GM18907 (cell line): ENCODE measurements at regions not wholly inside any gene's neighbourhood (a gene's known extent, or its start where the extent isn't known, plus 50 kb on each side); places are given as distances from the start of the nearest gene placed in this dataset.

Experiments
- ATAC-seq: cut with Tn5 transposase; IDR thresholded peaks from one replicate; pipeline ENCODE4 v1.9.1; 2021; ENCODE audit warnings: mild to moderate bottlenecking, moderate library complexity; ENCODE audit not compliant: unreplicated experiment

GRCh38 chr1:185373813-185374529, 56.9 kb upstream of the IVNS1ABP start:
- ATAC-seq: no peak

GRCh38 chr1:185369786-185370185, 52.7 kb upstream of the IVNS1ABP start:
- ATAC-seq: no peak

GRCh38 chr1:185368913-185369491, 52.0 kb upstream of the IVNS1ABP start:
- no peak for ATAC-seq

GRCh38 chr1:185368313-185368855, 51.3 kb upstream of the IVNS1ABP start:
- ATAC-seq: no peak

- ATAC-seq: no peak
These were observed 50.2 kb upstream of the IVNS1ABP start for GRCh38 chr1:185367218-185367617.
